ENCODE measurements at regions not wholly inside any gene's neighbourhood (a gene's known extent, or its start where the extent isn't known, plus 50 kb on each side); places are given as distances from the start of the nearest gene placed in this dataset.
A peak's percentile ranks its signal among the peaks of the same experiment; 100 is the strongest.

DNA sequence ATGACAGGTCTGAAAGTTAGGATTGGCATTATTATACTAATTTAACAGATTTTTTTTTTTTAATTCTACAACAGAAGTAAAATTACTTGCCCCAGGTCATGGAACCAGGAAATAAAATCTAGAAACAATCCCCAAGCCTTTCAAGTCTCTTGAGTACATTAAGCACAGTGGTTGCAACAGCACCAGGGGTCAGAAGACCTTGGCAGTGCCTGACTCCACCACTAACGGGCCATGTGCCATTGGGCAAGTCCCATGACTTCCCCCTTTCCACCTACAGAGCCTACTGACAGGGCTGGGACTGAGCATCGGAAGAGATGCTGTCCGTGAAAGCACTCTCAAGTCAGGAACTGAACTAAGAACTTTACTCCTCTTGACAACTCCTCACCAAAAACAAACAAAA, 98.6 kb upstream of the AKIP1 start:
- peaks cover 27% of the 10 kb centered on the region for H3K4me1 ChIP-seq
- TF ChIP-seq, protein P1, sequence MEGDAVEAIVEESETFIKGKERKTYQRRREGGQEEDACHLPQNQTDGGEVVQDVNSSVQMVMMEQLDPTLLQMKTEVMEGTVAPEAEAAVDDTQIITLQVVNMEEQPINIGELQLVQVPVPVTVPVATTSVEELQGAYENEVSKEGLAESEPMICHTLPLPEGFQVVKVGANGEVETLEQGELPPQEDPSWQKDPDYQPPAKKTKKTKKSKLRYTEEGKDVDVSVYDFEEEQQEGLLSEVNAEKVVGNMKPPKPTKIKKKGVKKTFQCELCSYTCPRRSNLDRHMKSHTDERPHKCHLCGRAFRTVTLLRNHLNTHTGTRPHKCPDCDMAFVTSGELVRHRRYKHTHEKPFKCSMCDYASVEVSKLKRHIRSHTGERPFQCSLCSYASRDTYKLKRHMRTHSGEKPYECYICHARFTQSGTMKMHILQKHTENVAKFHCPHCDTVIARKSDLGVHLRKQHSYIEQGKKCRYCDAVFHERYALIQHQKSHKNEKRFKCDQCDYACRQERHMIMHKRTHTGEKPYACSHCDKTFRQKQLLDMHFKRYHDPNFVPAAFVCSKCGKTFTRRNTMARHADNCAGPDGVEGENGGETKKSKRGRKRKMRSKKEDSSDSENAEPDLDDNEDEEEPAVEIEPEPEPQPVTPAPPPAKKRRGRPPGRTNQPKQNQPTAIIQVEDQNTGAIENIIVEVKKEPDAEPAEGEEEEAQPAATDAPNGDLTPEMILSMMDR (IDR thresholded peaks at IDR 0.05): no peak
- H3K27me3 ChIP-seq (ENCODE audit: insufficient read depth in 3 of 3, low read length in 2 of 3): no peaks in the 10 kb centered on the region
- no peaks in the 10 kb centered on the region for H3K9me3 ChIP-seq
- intact Hi-C loops (cut with DNase I): loop anchor here in 1 of 2 donors (5.0 to 10.0 kb wide), 2 partner anchors 130 to 152 kb away; partner anchors contain the start of genes RPL27A, TMEM9B and TRIM66
- no peaks in the 10 kb centered on the region for H3K36me3 ChIP-seq (ENCODE audit: insufficient read depth in 1 of 2, low read depth in 1 of 2)
- H3K4me3 ChIP-seq: no peak overlapping the region
- ATAC-seq: no peak
- WGBS, 3 donors: 47 to 70% (median 51%) methylated on average over 3 of the region's 3 CpGs
- peak overlapping the region; percentile 10 for H3K27ac ChIP-seq
- peak; percentile 44 to 67 for DNase-seq

DNA sequence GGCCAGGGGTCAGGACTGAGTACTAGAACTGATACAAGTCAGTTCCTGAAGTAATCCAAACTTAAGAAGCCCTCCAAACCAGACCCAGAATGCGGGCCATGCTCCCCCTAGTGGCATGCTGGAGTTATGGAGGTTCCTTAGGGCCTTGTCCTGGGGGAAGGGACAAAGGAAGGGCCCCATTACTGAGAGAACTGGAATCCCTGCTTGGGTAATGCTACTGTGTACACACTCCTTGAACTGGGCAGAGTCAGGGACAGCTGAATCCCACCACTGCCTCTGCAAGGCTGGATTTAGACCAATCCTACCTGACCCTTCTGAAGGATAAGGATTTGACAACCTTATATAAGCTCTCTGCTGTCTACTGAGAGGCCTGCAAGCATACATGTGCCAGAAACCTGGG, 97.3 kb upstream of the AKIP1 start:
- 17 to 27% (median 19%) methylated on average over 1 of the region's 1 CpG for WGBS, 3 donors
- Histone ChIP-seq H3K4me3 (no peak overlapping the region), H3K9me3 (no peaks in the 10 kb centered on the region), H3K27ac (peak overlapping the region; percentile 14), H3K4me1 (peaks cover 15% of the 10 kb centered on the region), H3K36me3 (ENCODE audit: insufficient read depth in 1 of 2, low read depth in 1 of 2) (no peaks in the 10 kb centered on the region), H3K27me3 (ENCODE audit: insufficient read depth in 3 of 3, low read length in 2 of 3) (no peaks in the 10 kb centered on the region)
- DNase-seq (peak; percentile 83), ATAC-seq (peak; percentile 66 to 81 (median 78))
- intact Hi-C loops (cut with DNase I): loop anchor here in 1 of 2 donors (5.0 to 10.0 kb wide), 2 partner anchors 131 to 151 kb away; partner anchors contain the start of genes RPL27A, TMEM9B and TRIM66
- TF ChIP-seq, protein P1 (IDR thresholded peaks at IDR 0.05): peak; percentile 80

DNA sequence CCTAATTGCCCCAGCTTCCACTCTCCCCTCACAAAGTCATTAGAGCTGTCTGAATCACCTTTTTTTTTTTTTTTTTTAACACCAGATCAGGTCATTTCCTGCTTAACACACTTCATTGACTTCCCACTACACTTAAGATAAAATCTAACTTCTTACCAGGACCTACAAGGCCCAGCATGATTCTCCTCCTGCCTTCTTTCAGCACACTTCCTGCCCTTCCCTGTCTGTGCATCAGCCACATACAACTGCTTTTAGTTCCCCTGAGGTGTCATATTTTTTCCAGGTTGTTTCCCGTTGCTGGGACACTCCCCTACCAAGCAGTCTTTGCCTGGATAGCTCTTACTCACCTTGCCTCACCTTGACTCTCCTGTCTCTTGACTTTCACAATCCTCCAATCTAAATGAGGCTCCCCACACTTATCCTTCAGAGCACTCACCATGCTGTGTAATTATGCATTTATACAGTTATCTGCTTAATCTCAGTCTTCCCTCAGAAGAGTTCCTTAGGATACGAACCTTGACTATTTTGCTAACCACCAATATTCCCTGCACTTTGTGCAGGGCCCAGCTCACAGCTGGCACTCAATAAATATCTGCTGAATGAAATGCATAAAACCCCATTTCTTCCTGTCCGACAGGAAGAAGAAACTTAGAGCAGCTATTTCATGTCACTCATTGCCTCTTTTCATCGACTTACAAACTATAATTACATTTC, 96.6 kb upstream of the AKIP1 start:
- no peaks in the 10 kb centered on the region for H3K36me3 ChIP-seq (ENCODE audit: insufficient read depth in 1 of 2, low read depth in 1 of 2)
- peaks cover 12% of the 10 kb centered on the region for H3K4me1 ChIP-seq
- ATAC-seq (no peak), DNase-seq (no peak)
- H3K27ac ChIP-seq: no peak overlapping the region
- TF ChIP-seq, protein P1 (IDR thresholded peaks at IDR 0.05): no peak
- no peaks in the 10 kb centered on the region for H3K27me3 ChIP-seq (ENCODE audit: insufficient read depth in 3 of 3, low read length in 2 of 3)
- H3K9me3 ChIP-seq: no peaks in the 10 kb centered on the region
- intact Hi-C loops (cut with DNase I): loop anchor here in 1 of 2 donors (5.0 to 10.0 kb wide), 2 partner anchors 132 to 150 kb away; partner anchors contain the start of genes RPL27A, TMEM9B and TRIM66
- 27 to 45% (median 39%) methylated on average over 4 of the region's 4 CpGs for WGBS, 3 donors
- no peak overlapping the region for H3K4me3 ChIP-seq

DNA sequence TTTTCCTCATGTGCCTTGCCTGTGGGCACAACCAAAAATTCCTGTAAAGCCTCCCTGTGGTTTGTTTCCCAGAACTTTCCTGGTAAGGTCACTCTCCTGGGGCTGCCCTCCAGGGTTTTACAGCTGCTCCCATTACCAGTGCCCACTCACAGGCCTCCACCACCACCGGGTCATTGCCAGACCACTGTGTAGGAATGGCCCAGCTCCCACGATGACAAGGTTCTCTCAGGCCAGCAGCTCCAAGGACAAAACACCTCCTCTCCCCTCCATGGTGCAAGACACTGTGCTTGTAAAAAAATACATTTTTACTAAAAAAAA, 96.1 kb upstream of the AKIP1 start:
- H3K27me3 ChIP-seq (ENCODE audit: insufficient read depth in 3 of 3, low read length in 2 of 3): no peaks in the 10 kb centered on the region
- peaks cover 12% of the 10 kb centered on the region for H3K4me1 ChIP-seq
- 20 to 42% (median 22%) methylated on average over 2 of the region's 2 CpGs for WGBS, 3 donors
- no peak for DNase-seq
- intact Hi-C loops (cut with DNase I): loop anchor here in 1 of 2 donors (5.0 to 10.0 kb wide), 2 partner anchors 133 to 150 kb away; partner anchors contain the start of genes RPL27A, TMEM9B and TRIM66
- H3K27ac ChIP-seq: no peak overlapping the region
- no peak for ATAC-seq
- H3K9me3 ChIP-seq: no peaks in the 10 kb centered on the region
- no peaks in the 10 kb centered on the region for H3K36me3 ChIP-seq (ENCODE audit: insufficient read depth in 1 of 2, low read depth in 1 of 2)
- no peak overlapping the region for H3K4me3 ChIP-seq
- TF ChIP-seq, protein P1 (IDR thresholded peaks at IDR 0.05): no peak

Data from psoas muscle (tissue), 7 donors.